PC-9 (cell line): ENCODE measurements at regions not wholly inside any gene's neighbourhood (a gene's known extent, or its start where the extent isn't known, plus 50 kb on each side); places are given as distances from the start of the nearest gene placed in this dataset.
A peak's percentile ranks its signal among the peaks of the same experiment; 100 is the strongest.

Source experiments
- BruUV-seq: library from RNA; stranded (reverse); fragments of 400-500 nt; replicated peaks from 2 replicates; lab custom pipeline; 2021; lab: Mats Ljungman, UMichigan
- CTCF ChIA-PET: fragments of 300-600 bp; sonication (Branson Sonifier 250); formaldehyde crosslinking; loops from one replicate; lab custom pipeline; 2022; ENCODE audit warnings: antibody characterized with exemption; lab: Charles Lee
- POLR2A ChIA-PET: fragments of 300-600 bp; sonication (Branson Sonifier 250); formaldehyde crosslinking; loops from one replicate; lab custom pipeline; 2022; ENCODE audit warnings: antibody characterized with exemption; ENCODE audit not compliant: unreplicated experiment; lab: Charles Lee
- DNase-seq, 2 experiments: peaks; one replicate each; pipeline versions ENCODE4 v3.0.0 to v3.0.0-alpha.2; 2015 to 2022; ENCODE audit warnings: mixed read lengths in 1 of 2
- H2AFZ ChIP-seq: fragments of 200-600 bp; sonication (generic); 2 replicates; pipeline ENCODE4 v1.8.1; 2017; ENCODE audit warnings: antibody characterized with exemption
- H3F3A ChIP-seq: fragments of 200-600 bp; sonication (generic); 2 replicates; pipeline ENCODE4 v1.8.1; 2017; ENCODE audit warnings: antibody characterized with exemption, mild to moderate bottlenecking, low read depth; ENCODE audit not compliant: insufficient read depth
- H3K27ac ChIP-seq: fragments of 200-600 bp; sonication (generic); 2 replicates; pipeline ENCODE4 v1.6.1; 2016; ENCODE audit warnings: mixed run types
- H3K27me3 ChIP-seq: fragments of 200-600 bp; sonication (generic); 2 replicates; pipeline ENCODE4 v1.6.1; 2016; ENCODE audit warnings: low read depth, mixed run types; ENCODE audit not compliant: insufficient read depth
- H3K36me3 ChIP-seq: fragments of 200-600 bp; sonication (generic); 2 replicates; pipeline ENCODE4 v1.6.1; 2016; ENCODE audit warnings: low read depth, mixed run types
- H3K4me1 ChIP-seq: fragments of 200-600 bp; sonication (generic); replicated peaks from 2 replicates; pipeline ENCODE4 v1.6.1; 2016; ENCODE audit warnings: mixed run types; ENCODE audit not compliant: insufficient read depth
- H3K4me2 ChIP-seq: fragments of 200-600 bp; sonication (generic); 2 replicates; pipeline ENCODE4 v1.6.1; 2017; ENCODE audit warnings: mixed run types
- H3K4me3 ChIP-seq: fragments of 200-600 bp; sonication (generic); 2 replicates; pipeline ENCODE4 v1.6.1; 2016; ENCODE audit warnings: mixed run types
- H3K79me2 ChIP-seq: fragments of 200-600 bp; sonication (generic); 2 replicates; pipeline ENCODE4 v1.6.1; 2017; ENCODE audit warnings: low read depth, mixed run types
- H3K9me2 ChIP-seq: fragments of 200-600 bp; sonication (generic); 2 replicates; pipeline ENCODE4 v1.8.1; 2017; ENCODE audit warnings: mild to moderate bottlenecking; ENCODE audit not compliant: insufficient read depth
- H3K9me3 ChIP-seq: fragments of 200-600 bp; sonication (generic); 2 replicates; pipeline ENCODE4 v1.8.1; 2016; ENCODE audit warnings: low read depth; ENCODE audit not compliant: insufficient read depth
- H4K20me1 ChIP-seq: fragments of 200-600 bp; sonication (generic); 2 replicates; pipeline ENCODE4 v1.8.1; 2017; ENCODE audit not compliant: insufficient read depth
- CTCF ChIP-seq: fragments of 200-600 bp; sonication (generic); conservative IDR thresholded peaks from 2 replicates; pipeline ENCODE4 v1.6.1; 2017; ENCODE audit warnings: mixed run types, antibody characterized with exemption, mild to moderate bottlenecking, moderate library complexity
- EZH2 ChIP-seq: fragments of 200-600 bp; sonication (generic); IDR thresholded peaks from 2 replicates; pipeline ENCODE4 v1.8.0; 2017; ENCODE audit warnings: antibody characterized with exemption, low read depth
- intact Hi-C: fragments of 100-400 bp; cut with micrococcal nuclease; formaldehyde crosslinking; loops from one replicate; pipeline ENCODE4 v1.10.0; 2022; ENCODE audit not compliant: unreplicated experiment

- Histone ChIP-seq H3K36me3 (no peaks in the 10 kb centered on the region), H3K79me2 (no peaks in the 10 kb centered on the region), H3F3A (no peaks in the 10 kb centered on the region), H3K27ac (no peak overlapping the region), H3K27me3 (peaks cover 45% of the 10 kb centered on the region), H2AFZ (no peak overlapping the region), H3K4me2 (no peak overlapping the region), H3K9me2 (no peaks in the 10 kb centered on the region), H4K20me1 (no peaks in the 10 kb centered on the region), H3K9me3 (no peaks in the 10 kb centered on the region), H3K4me3 (no peak overlapping the region), H3K4me1 (no peaks in the 10 kb centered on the region)
- ChIA-PET CTCF (no interaction called here), POLR2A (no interaction called here)
- BruUV-seq = no TSS peak
- no peak for TF ChIP-seq CTCF
- TF ChIP-seq EZH2 = no peak
- no peak for DNase-seq
- intact Hi-C loops = no loop called here
Observed at GRCh38 chr2:7771781-7772180, 854.6 kb downstream of the RNF144A start.

GRCh38 chr2:7773362-7774360 is 856.4 kb downstream of the RNF144A start:
- Histone ChIP-seq H3K4me2 (no peak overlapping the region), H3K27ac (peak overlapping the region; percentile 43), H3K4me3 (no peak overlapping the region), H3K27me3 (peaks cover 29% of the 10 kb centered on the region), H3F3A (no peaks in the 10 kb centered on the region), H3K9me3 (no peaks in the 10 kb centered on the region), H2AFZ (no peak overlapping the region), H3K36me3 (no peaks in the 10 kb centered on the region), H3K79me2 (no peaks in the 10 kb centered on the region), H3K4me1 (no peaks in the 10 kb centered on the region), H3K9me2 (no peaks in the 10 kb centered on the region), H4K20me1 (no peaks in the 10 kb centered on the region)
- BruUV-seq = no TSS peak
- peak in 1 of 2 experiments; percentile 59 for DNase-seq
- ChIA-PET POLR2A (no interaction called here), CTCF (no interaction called here)
- TF ChIP-seq CTCF = no peak
- TF ChIP-seq EZH2 = no peak
- intact Hi-C loops = no loop called here

- no peaks in the 10 kb centered on the region for H3F3A ChIP-seq
- no peaks in the 10 kb centered on the region for H4K20me1 ChIP-seq
- BruUV-seq = no TSS peak
- TF ChIP-seq EZH2 (no peak), CTCF (no peak)
- POLR2A ChIA-PET = no interaction called here
- H3K9me2 ChIP-seq = no peaks in the 10 kb centered on the region
- H2AFZ ChIP-seq = no peak overlapping the region
- H3K36me3 ChIP-seq = no peaks in the 10 kb centered on the region
- H3K4me1 ChIP-seq = no peaks in the 10 kb centered on the region
- H3K27me3 ChIP-seq = peaks cover 23% of the 10 kb centered on the region; the same call in 1 of the 2 replicates
- H3K4me3 ChIP-seq = no peak overlapping the region
- H3K9me3 ChIP-seq = no peaks in the 10 kb centered on the region
- no peak for DNase-seq
- intact Hi-C loops = no loop called here
- no peaks in the 10 kb centered on the region for H3K79me2 ChIP-seq
- no peak overlapping the region for H3K27ac ChIP-seq
- CTCF ChIA-PET = no interaction called here
- H3K4me2 ChIP-seq = no peak overlapping the region
Observed at GRCh38 chr2:7774481-7774880, 857.3 kb downstream of the RNF144A start.
